ENCODE measurements at regions not wholly inside any gene's neighbourhood (a gene's known extent, or its start where the extent isn't known, plus 50 kb on each side); places are given as distances from the start of the nearest gene placed in this dataset.

- TF ChIP-seq CTCF (IDR thresholded peaks at IDR 0.05; ENCODE audit: low read length, missing control alignments), result no peak
- no peak for DNase-seq (ENCODE audit: low read depth)
- H3K4me3 ChIP-seq (replicated peaks; ENCODE audit: low read depth, low read length), result no peak overlapping the region
These were observed 69.2 kb downstream of the LYZL2 start for GRCh38 chr10:30560326-30560725.

GRCh38 chr10:30559180-30559579 lies 70.4 kb downstream of the LYZL2 start:
- no peak overlapping the region for H3K4me3 ChIP-seq (replicated peaks; ENCODE audit: low read depth, low read length)
- DNase-seq (ENCODE audit: low read depth), result no peak
- no peak for TF ChIP-seq CTCF (IDR thresholded peaks at IDR 0.05; ENCODE audit: low read length, missing control alignments)

- H3K4me3 ChIP-seq (replicated peaks; ENCODE audit: low read depth, low read length), result no peak overlapping the region
- DNase-seq (ENCODE audit: low read depth), result no peak
- TF ChIP-seq CTCF (IDR thresholded peaks at IDR 0.05; ENCODE audit: low read length, missing control alignments), result no peak
These were observed 71.1 kb downstream of the LYZL2 start for GRCh38 chr10:30558411-30558810.

GRCh38 chr10:30557884-30558283 lies 71.7 kb downstream of the LYZL2 start:
- peak; percentile 73 for DNase-seq (ENCODE audit: low read depth)
- no peak overlapping the region for H3K4me3 ChIP-seq (replicated peaks; ENCODE audit: low read depth, low read length)
- no peak for TF ChIP-seq CTCF (IDR thresholded peaks at IDR 0.05; ENCODE audit: low read length, missing control alignments)

GRCh38 chr10:30556189-30556588 lies 73.4 kb downstream of the LYZL2 start:
- TF ChIP-seq CTCF (IDR thresholded peaks at IDR 0.05; ENCODE audit: low read length, missing control alignments), result no peak
- H3K4me3 ChIP-seq (replicated peaks; ENCODE audit: low read depth, low read length), result no peak overlapping the region
- peak; percentile 36 for DNase-seq (ENCODE audit: low read depth)

- H3K4me3 ChIP-seq (replicated peaks; ENCODE audit: low read depth, low read length), result no peak overlapping the region
- DNase-seq (ENCODE audit: low read depth), result no peak
- TF ChIP-seq CTCF (IDR thresholded peaks at IDR 0.05; ENCODE audit: low read length, missing control alignments), result no peak
These were observed 74.1 kb downstream of the LYZL2 start for GRCh38 chr10:30555465-30555864.

- no peak for DNase-seq (ENCODE audit: low read depth)
- no peak for TF ChIP-seq CTCF (IDR thresholded peaks at IDR 0.05; ENCODE audit: low read length, missing control alignments)
- H3K4me3 ChIP-seq (replicated peaks; ENCODE audit: low read depth, low read length), result no peak overlapping the region
These were observed 75.1 kb downstream of the LYZL2 start for GRCh38 chr10:30554440-30554825.
